SK-N-SH treated with all-trans-retinoic acid at 6 μM for 48 hours (cell line): ENCODE measurements at regions not wholly inside any gene's neighbourhood (a gene's known extent, or its start where the extent isn't known, plus 50 kb on each side); places are given as distances from the start of the nearest gene placed in this dataset.
"Not testable (repeated sequence)": the region's sequence is repeated elsewhere in the genome, so short reads cannot be mapped to it uniquely, and the experiment has no call there.

ENCODE experiments used
- ATAC-seq: fragments of 200-7000 bp; cut with Tn5 transposase; 3 replicates; pipeline ENCODE4 v1.9.1; 2020; ENCODE audit warnings: mild to moderate bottlenecking, moderate library complexity
- BACH2 ChIP-seq: fragments of 250-450 bp; sonication (Bioruptor Pico); IDR thresholded peaks from 2 replicates; pipeline ENCODE4 v1.9.0; 2021; ENCODE audit warnings: mild to moderate bottlenecking, borderline replicate concordance
- CSDC2 ChIP-seq: fragments of 250-450 bp; sonication (Bioruptor Pico); IDR thresholded peaks from 2 replicates; pipeline ENCODE4 v1.5.0; 2020; ENCODE audit warnings: mild to moderate bottlenecking, moderate library complexity
- CSRNP3 ChIP-seq: fragments of 250-450 bp; sonication (Bioruptor Pico); IDR thresholded peaks from 2 replicates; pipeline ENCODE4 v1.5.1; 2021; ENCODE audit warnings: mild to moderate bottlenecking, moderate library complexity
- ESRRG ChIP-seq: fragments of 250-450 bp; sonication (Bioruptor Pico); IDR thresholded peaks from 2 replicates; pipeline ENCODE4 v1.6.1; 2021; ENCODE audit warnings: mild to moderate bottlenecking
- GLIS3 ChIP-seq: fragments of 250-450 bp; sonication (Bioruptor Pico); IDR thresholded peaks from 2 replicates; pipeline ENCODE4 v1.5.0; 2020; ENCODE audit warnings: mild to moderate bottlenecking, moderate library complexity
- ISL1 ChIP-seq: fragments of 250-450 bp; sonication (Bioruptor Pico); IDR thresholded peaks from 2 replicates; pipeline ENCODE4 v2.1.2; 2022; ENCODE audit warnings: mild to moderate bottlenecking, moderate library complexity
- OSR1 ChIP-seq: fragments of 250-450 bp; sonication (Bioruptor Pico); IDR thresholded peaks from 2 replicates; pipeline ENCODE4 v1.8.0; 2022; ENCODE audit warnings: moderate library complexity, mild to moderate bottlenecking, inconsistent platforms
- PATZ1 ChIP-seq: fragments of 250-450 bp; sonication (Bioruptor Pico); IDR thresholded peaks from 2 replicates; pipeline ENCODE4 v1.8.0; 2020; ENCODE audit warnings: mild to moderate bottlenecking, moderate library complexity, borderline replicate concordance
- POU6F1 ChIP-seq: fragments of 250-450 bp; sonication (Bioruptor Pico); IDR thresholded peaks from 2 replicates; pipeline ENCODE4 v1.8.0; 2021; ENCODE audit warnings: low read depth, mild to moderate bottlenecking, moderate library complexity, borderline replicate concordance
- PPARA ChIP-seq: fragments of 250-450 bp; sonication (Bioruptor Pico); IDR thresholded peaks from 2 replicates; pipeline ENCODE4 v1.5.0; 2020; ENCODE audit warnings: mild to moderate bottlenecking, borderline replicate concordance
- RARB ChIP-seq: fragments of 250-450 bp; sonication (Bioruptor Pico); IDR thresholded peaks from 2 replicates; pipeline ENCODE4 v1.8.0; 2021; ENCODE audit warnings: mild to moderate bottlenecking, moderate library complexity
- TCF4 ChIP-seq: fragments of 250-450 bp; sonication (Bioruptor Pico); IDR thresholded peaks from 2 replicates; pipeline ENCODE4 v1.8.0; 2021; ENCODE audit warnings: mild to moderate bottlenecking, moderate library complexity, borderline replicate concordance
- TOX ChIP-seq: fragments of 250-450 bp; sonication (Bioruptor Pico); IDR thresholded peaks from 2 replicates; pipeline ENCODE4 v1.8.0; 2021; ENCODE audit warnings: mild to moderate bottlenecking, moderate library complexity, borderline replicate concordance
- TSHZ2 ChIP-seq: fragments of 250-450 bp; sonication (Bioruptor Pico); IDR thresholded peaks from 2 replicates; pipeline ENCODE4 v1.5.0; 2020; ENCODE audit warnings: mild to moderate bottlenecking, moderate library complexity
- ZC3H10 ChIP-seq: fragments of 250-450 bp; sonication (Bioruptor Pico); IDR thresholded peaks from 2 replicates; pipeline ENCODE4 v1.5.1; 2021; ENCODE audit warnings: mild to moderate bottlenecking, moderate library complexity
- ZFP3 ChIP-seq: fragments of 250-450 bp; sonication (Bioruptor Pico); IDR thresholded peaks from 2 replicates; pipeline ENCODE4 v1.5.0; 2020; ENCODE audit warnings: mild to moderate bottlenecking, moderate library complexity
- ZFP30 ChIP-seq: fragments of 450-650 bp; formaldehyde crosslinking; IDR thresholded peaks from 2 replicates; pipeline ENCODE4 v1.5.0; 2022; ENCODE audit warnings: mild to moderate bottlenecking, moderate library complexity
- ZNF565 ChIP-seq: fragments of 450-650 bp; formaldehyde crosslinking; conservative IDR thresholded peaks from 2 replicates; pipeline ENCODE4 v1.5.0; 2020; ENCODE audit warnings: low read depth, mild to moderate bottlenecking, moderate library complexity
- ZNF70 ChIP-seq: fragments of 450-650 bp; formaldehyde crosslinking; IDR thresholded peaks from 2 replicates; pipeline ENCODE4 v1.5.0; 2020; ENCODE audit warnings: mild to moderate bottlenecking, moderate library complexity
- ZNF8 ChIP-seq: fragments of 450-650 bp; formaldehyde crosslinking; IDR thresholded peaks from 2 replicates; pipeline ENCODE4 v1.5.0; 2020; ENCODE audit warnings: mild to moderate bottlenecking, moderate library complexity

- no peak for TF ChIP-seq PPARA
- TF ChIP-seq ZNF70 (CRISPR knock-in tag), result no peak
- no peak for TF ChIP-seq BACH2 (CRISPR knock-in tag)
- TF ChIP-seq GLIS3 (CRISPR knock-in tag), result no peak
- no peak for TF ChIP-seq RARB
- no peak for TF ChIP-seq ESRRG (CRISPR knock-in tag)
- no peak for TF ChIP-seq ZFP30 (CRISPR knock-in tag)
- TF ChIP-seq CSDC2 (CRISPR knock-in tag), result no peak
These were observed 254.6 kb upstream of the RBMS3 start (continued) for GRCh38 chr3:29026286-29026685.

- no peak for ATAC-seq
- TF ChIP-seq TSHZ2 (CRISPR knock-in tag) (no peak), CSRNP3 (CRISPR knock-in tag) (no peak), TCF4 (CRISPR knock-in tag) (no peak), TOX (CRISPR knock-in tag) (no peak), RARB (no peak), ESRRG (CRISPR knock-in tag) (no peak), ISL1 (no peak), PPARA (no peak), ZFP30 (CRISPR knock-in tag) (no peak), ZNF565 (no peak), BACH2 (CRISPR knock-in tag) (no peak), GLIS3 (CRISPR knock-in tag) (no peak), ZNF8 (CRISPR knock-in tag) (no peak), PATZ1 (CRISPR knock-in tag) (no peak), OSR1 (CRISPR knock-in tag) (no peak)
These were observed 253.9 kb upstream of the RBMS3 start for GRCh38 chr3:29026959-29027358.

GRCh38 chr3:29031175-29031574, 249.7 kb upstream of the RBMS3 start:
- ATAC-seq, result not testable (repeated sequence)

- no peak for ATAC-seq
- TF ChIP-seq CSRNP3 (CRISPR knock-in tag) (no peak), TCF4 (CRISPR knock-in tag) (no peak), BACH2 (CRISPR knock-in tag) (no peak), ZC3H10 (no peak)
- TF ChIP-seq, all 23 proteins: peak for 0
These were observed 247.4 kb upstream of the RBMS3 start for GRCh38 chr3:29033511-29033910.

- ATAC-seq, result no peak
- no peak for TF ChIP-seq TOX (CRISPR knock-in tag)
- no peak for TF ChIP-seq CSRNP3 (CRISPR knock-in tag)
- no peak for TF ChIP-seq RARB
- no peak for TF ChIP-seq POU6F1
- no peak for TF ChIP-seq ISL1
- TF ChIP-seq ZNF565, result no peak
- TF ChIP-seq ZFP3 (CRISPR knock-in tag), result no peak
- no peak for TF ChIP-seq PPARA
- no peak for TF ChIP-seq TSHZ2 (CRISPR knock-in tag)
These were observed 230.7 kb upstream of the RBMS3 start for GRCh38 chr3:29050155-29050554.
